ENCODE measurements at regions not wholly inside any gene's neighbourhood (a gene's known extent, or its start where the extent isn't known, plus 50 kb on each side); places are given as distances from the start of the nearest gene placed in this dataset.

GRCh38 chr2:34949316-34949715 lies 1350.2 kb upstream of the FAM98A start:
- Histone ChIP-seq H3K4me3 (ENCODE audit: insufficient read depth, low read depth, low read length, poor library complexity, severe bottlenecking) (no peak overlapping the region), H3K4me1 (ENCODE audit: control insufficient read depth, insufficient read depth, low read length, poor library complexity, severe bottlenecking) (no peaks in the 10 kb centered on the region), H3K27ac (ENCODE audit: insufficient read depth, low read length, poor library complexity, severe bottlenecking) (no peak overlapping the region), H3K9me3 (ENCODE audit: control insufficient read depth, low read length) (no peaks in the 10 kb centered on the region), H3K36me3 (ENCODE audit: control insufficient read depth, insufficient read depth, low read length) (no peaks in the 10 kb centered on the region), H3K27me3 (replicated peaks; ENCODE audit: control insufficient read depth, insufficient read depth, low read length, poor library complexity, severe bottlenecking) (no peaks in the 10 kb centered on the region)
- DNase-seq: no peak

DNA sequence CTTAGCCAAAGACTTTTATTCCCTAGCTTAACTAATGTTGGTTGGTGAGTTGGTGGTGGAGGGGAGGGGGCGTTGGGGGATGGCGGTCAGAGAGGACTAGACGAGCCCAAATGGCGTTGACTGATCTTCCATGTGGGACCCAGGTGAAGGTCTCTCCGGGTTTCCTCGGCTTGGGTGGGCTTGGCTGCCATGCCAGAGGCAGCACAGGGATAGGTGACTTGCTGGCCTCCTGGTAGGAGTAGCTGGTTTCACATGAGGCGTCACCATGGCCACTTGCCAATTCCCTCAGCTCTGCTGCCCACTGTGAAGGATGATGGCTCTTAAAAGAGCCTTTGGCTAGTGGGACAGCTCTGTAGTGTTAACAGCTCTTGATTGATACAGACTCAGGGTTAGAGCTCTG lies 1337.0 kb upstream of the FAM98A start:
- H3K36me3 ChIP-seq (ENCODE audit: control insufficient read depth, insufficient read depth, low read length): no peaks in the 10 kb centered on the region

GRCh38 chr2:34912084-34912483 lies 1313.0 kb upstream of the FAM98A start:
- H3K4me1 ChIP-seq (ENCODE audit: control insufficient read depth, insufficient read depth, low read length, poor library complexity, severe bottlenecking): no peaks in the 10 kb centered on the region
- no peaks in the 10 kb centered on the region for H3K9me3 ChIP-seq (ENCODE audit: control insufficient read depth, low read length)
- no peak overlapping the region for H3K27ac ChIP-seq (ENCODE audit: insufficient read depth, low read length, poor library complexity, severe bottlenecking)
- no peak overlapping the region for H3K4me3 ChIP-seq (ENCODE audit: insufficient read depth, low read depth, low read length, poor library complexity, severe bottlenecking)
- no peaks in the 10 kb centered on the region for H3K27me3 ChIP-seq (replicated peaks; ENCODE audit: control insufficient read depth, insufficient read depth, low read length, poor library complexity, severe bottlenecking)
- no peaks in the 10 kb centered on the region for H3K36me3 ChIP-seq (ENCODE audit: control insufficient read depth, insufficient read depth, low read length)
- no peak for DNase-seq

More for the DNA sequence above, 1337.0 kb upstream of the FAM98A start:
- Histone ChIP-seq H3K4me1 (ENCODE audit: control insufficient read depth, insufficient read depth, low read length, poor library complexity, severe bottlenecking) (no peaks in the 10 kb centered on the region), H3K27ac (ENCODE audit: insufficient read depth, low read length, poor library complexity, severe bottlenecking) (no peak overlapping the region), H3K9me3 (ENCODE audit: control insufficient read depth, low read length) (no peaks in the 10 kb centered on the region), H3K4me3 (ENCODE audit: insufficient read depth, low read depth, low read length, poor library complexity, severe bottlenecking) (no peak overlapping the region), H3K27me3 (replicated peaks; ENCODE audit: control insufficient read depth, insufficient read depth, low read length, poor library complexity, severe bottlenecking) (no peaks in the 10 kb centered on the region)
- no peak for DNase-seq

- DNase-seq: no peak
- no peaks in the 10 kb centered on the region for H3K36me3 ChIP-seq (ENCODE audit: control insufficient read depth, insufficient read depth, low read length)
- H3K4me1 ChIP-seq (ENCODE audit: control insufficient read depth, insufficient read depth, low read length, poor library complexity, severe bottlenecking): no peaks in the 10 kb centered on the region
- no peaks in the 10 kb centered on the region for H3K9me3 ChIP-seq (ENCODE audit: control insufficient read depth, low read length)
- H3K27ac ChIP-seq (ENCODE audit: insufficient read depth, low read length, poor library complexity, severe bottlenecking): no peak overlapping the region
- no peaks in the 10 kb centered on the region for H3K27me3 ChIP-seq (replicated peaks; ENCODE audit: control insufficient read depth, insufficient read depth, low read length, poor library complexity, severe bottlenecking)
- H3K4me3 ChIP-seq (ENCODE audit: insufficient read depth, low read depth, low read length, poor library complexity, severe bottlenecking): no peak overlapping the region
Measured at GRCh38 chr2:34909992-34910705, 1311.0 kb upstream of the FAM98A start.

DNA sequence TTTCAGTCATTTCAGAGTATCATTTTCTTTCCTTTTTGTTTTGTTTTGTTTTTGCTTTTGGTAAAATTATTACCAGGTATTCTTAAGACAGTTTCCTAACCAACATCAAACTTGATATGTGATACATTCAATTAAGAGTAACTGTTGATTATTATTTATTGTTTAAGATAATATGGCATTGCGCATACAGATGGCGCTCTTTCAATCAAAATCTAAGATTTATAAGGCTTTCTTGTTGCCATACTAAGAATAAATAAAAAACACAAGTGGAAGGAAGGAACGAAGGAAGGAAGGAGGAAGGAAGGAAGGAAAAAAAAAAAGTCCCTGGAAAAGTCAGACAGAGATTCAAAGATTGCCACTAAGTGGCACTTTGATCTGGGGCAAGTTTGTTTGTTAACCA lies 1308.7 kb upstream of the FAM98A start:
- no peaks in the 10 kb centered on the region for H3K36me3 ChIP-seq (ENCODE audit: control insufficient read depth, insufficient read depth, low read length)
- DNase-seq: no peak
- no peaks in the 10 kb centered on the region for H3K9me3 ChIP-seq (ENCODE audit: control insufficient read depth, low read length)
- H3K27me3 ChIP-seq (replicated peaks; ENCODE audit: control insufficient read depth, insufficient read depth, low read length, poor library complexity, severe bottlenecking): no peaks in the 10 kb centered on the region
- no peak overlapping the region for H3K4me3 ChIP-seq (ENCODE audit: insufficient read depth, low read depth, low read length, poor library complexity, severe bottlenecking)
- no peak overlapping the region for H3K27ac ChIP-seq (ENCODE audit: insufficient read depth, low read length, poor library complexity, severe bottlenecking)
- no peaks in the 10 kb centered on the region for H3K4me1 ChIP-seq (ENCODE audit: control insufficient read depth, insufficient read depth, low read length, poor library complexity, severe bottlenecking)

- Histone ChIP-seq H3K27ac (ENCODE audit: insufficient read depth, low read length, poor library complexity, severe bottlenecking) (no peak overlapping the region), H3K36me3 (ENCODE audit: control insufficient read depth, insufficient read depth, low read length) (no peaks in the 10 kb centered on the region), H3K27me3 (replicated peaks; ENCODE audit: control insufficient read depth, insufficient read depth, low read length, poor library complexity, severe bottlenecking) (no peaks in the 10 kb centered on the region), H3K4me1 (ENCODE audit: control insufficient read depth, insufficient read depth, low read length, poor library complexity, severe bottlenecking) (no peaks in the 10 kb centered on the region), H3K4me3 (ENCODE audit: insufficient read depth, low read depth, low read length, poor library complexity, severe bottlenecking) (no peak overlapping the region), H3K9me3 (ENCODE audit: control insufficient read depth, low read length) (no peaks in the 10 kb centered on the region)
- no peak for DNase-seq
Measured at GRCh38 chr2:34901739-34902138, 1302.6 kb upstream of the FAM98A start.

DNA sequence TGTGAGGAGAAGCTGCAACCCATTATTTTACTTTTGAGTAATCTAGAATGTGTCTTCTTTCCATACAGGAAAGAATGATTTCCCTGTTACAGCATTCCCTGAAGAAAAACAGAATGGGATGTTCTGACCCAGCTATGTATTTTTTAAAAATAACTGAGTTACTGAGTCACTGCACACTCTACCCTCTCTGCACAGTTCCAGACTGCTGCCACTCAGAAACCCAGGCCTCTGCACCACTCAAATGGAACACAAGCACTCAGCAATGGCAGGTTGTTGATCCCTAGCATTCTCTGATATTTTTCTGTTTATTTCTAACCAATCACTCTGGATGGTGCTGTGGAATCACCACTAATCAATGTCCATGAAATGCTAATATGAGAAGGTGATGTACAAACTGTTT lies 1300.0 kb upstream of the FAM98A start:
- no peaks in the 10 kb centered on the region for H3K36me3 ChIP-seq (ENCODE audit: control insufficient read depth, insufficient read depth, low read length)
- no peak overlapping the region for H3K27ac ChIP-seq (ENCODE audit: insufficient read depth, low read length, poor library complexity, severe bottlenecking)
- DNase-seq: no peak
- no peaks in the 10 kb centered on the region for H3K27me3 ChIP-seq (replicated peaks; ENCODE audit: control insufficient read depth, insufficient read depth, low read length, poor library complexity, severe bottlenecking)
- H3K4me3 ChIP-seq (ENCODE audit: insufficient read depth, low read depth, low read length, poor library complexity, severe bottlenecking): no peak overlapping the region
- no peaks in the 10 kb centered on the region for H3K4me1 ChIP-seq (ENCODE audit: control insufficient read depth, insufficient read depth, low read length, poor library complexity, severe bottlenecking)
- H3K9me3 ChIP-seq (ENCODE audit: control insufficient read depth, low read length): no peaks in the 10 kb centered on the region

GRCh38 chr2:34892766-34893165 lies 1293.7 kb upstream of the FAM98A start:
- no peak overlapping the region for H3K27ac ChIP-seq (ENCODE audit: insufficient read depth, low read length, poor library complexity, severe bottlenecking)
- H3K27me3 ChIP-seq (replicated peaks; ENCODE audit: control insufficient read depth, insufficient read depth, low read length, poor library complexity, severe bottlenecking): no peaks in the 10 kb centered on the region
- H3K36me3 ChIP-seq (ENCODE audit: control insufficient read depth, insufficient read depth, low read length): no peaks in the 10 kb centered on the region
- no peak for DNase-seq
- no peaks in the 10 kb centered on the region for H3K9me3 ChIP-seq (ENCODE audit: control insufficient read depth, low read length)
- H3K4me3 ChIP-seq (ENCODE audit: insufficient read depth, low read depth, low read length, poor library complexity, severe bottlenecking): no peak overlapping the region
- H3K4me1 ChIP-seq (ENCODE audit: control insufficient read depth, insufficient read depth, low read length, poor library complexity, severe bottlenecking): no peaks in the 10 kb centered on the region

DNA sequence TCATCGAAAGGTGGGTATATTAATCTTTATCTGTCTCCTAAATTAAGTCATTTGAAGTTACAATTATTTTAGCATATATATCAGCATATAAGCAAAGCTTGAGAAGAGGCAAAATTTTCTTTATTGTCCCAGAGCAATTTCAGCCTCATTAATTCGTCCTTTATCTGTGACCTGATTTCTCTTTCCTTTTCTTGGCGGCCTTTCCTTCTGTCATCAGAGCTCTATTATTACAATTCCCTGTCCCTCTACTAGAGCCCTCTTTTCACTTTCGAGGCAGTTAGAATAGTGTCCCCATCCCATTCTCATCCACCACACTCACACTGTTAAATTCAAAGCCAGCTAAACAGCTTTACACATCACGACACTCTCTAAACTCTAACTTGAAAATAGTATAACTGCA lies 1293.2 kb upstream of the FAM98A start:
- DNase-seq: no peak
- Histone ChIP-seq H3K9me3 (ENCODE audit: control insufficient read depth, low read length) (no peaks in the 10 kb centered on the region), H3K27ac (ENCODE audit: insufficient read depth, low read length, poor library complexity, severe bottlenecking) (no peak overlapping the region), H3K27me3 (replicated peaks; ENCODE audit: control insufficient read depth, insufficient read depth, low read length, poor library complexity, severe bottlenecking) (no peaks in the 10 kb centered on the region), H3K4me3 (ENCODE audit: insufficient read depth, low read depth, low read length, poor library complexity, severe bottlenecking) (no peak overlapping the region), H3K36me3 (ENCODE audit: control insufficient read depth, insufficient read depth, low read length) (no peaks in the 10 kb centered on the region), H3K4me1 (ENCODE audit: control insufficient read depth, insufficient read depth, low read length, poor library complexity, severe bottlenecking) (no peaks in the 10 kb centered on the region)

GRCh38 chr2:34875091-34875745 lies 1276.1 kb upstream of the FAM98A start:
- Histone ChIP-seq H3K27me3 (replicated peaks; ENCODE audit: control insufficient read depth, insufficient read depth, low read length, poor library complexity, severe bottlenecking) (no peaks in the 10 kb centered on the region), H3K27ac (ENCODE audit: insufficient read depth, low read length, poor library complexity, severe bottlenecking) (no peak overlapping the region), H3K36me3 (ENCODE audit: control insufficient read depth, insufficient read depth, low read length) (no peaks in the 10 kb centered on the region), H3K4me1 (ENCODE audit: control insufficient read depth, insufficient read depth, low read length, poor library complexity, severe bottlenecking) (no peaks in the 10 kb centered on the region), H3K9me3 (ENCODE audit: control insufficient read depth, low read length) (no peaks in the 10 kb centered on the region), H3K4me3 (ENCODE audit: insufficient read depth, low read depth, low read length, poor library complexity, severe bottlenecking) (no peak overlapping the region)
- no peak for DNase-seq
